GM21526 (cell line): ENCODE measurements at regions not wholly inside any gene's neighbourhood (a gene's known extent, or its start where the extent isn't known, plus 50 kb on each side); places are given as distances from the start of the nearest gene placed in this dataset.

ENCODE experiments used
- ATAC-seq: cut with Tn5 transposase; IDR thresholded peaks from one replicate; pipeline ENCODE4 v1.9.1; 2021; ENCODE audit warnings: moderate library complexity; ENCODE audit not compliant: unreplicated experiment, low FRiP score

DNA sequence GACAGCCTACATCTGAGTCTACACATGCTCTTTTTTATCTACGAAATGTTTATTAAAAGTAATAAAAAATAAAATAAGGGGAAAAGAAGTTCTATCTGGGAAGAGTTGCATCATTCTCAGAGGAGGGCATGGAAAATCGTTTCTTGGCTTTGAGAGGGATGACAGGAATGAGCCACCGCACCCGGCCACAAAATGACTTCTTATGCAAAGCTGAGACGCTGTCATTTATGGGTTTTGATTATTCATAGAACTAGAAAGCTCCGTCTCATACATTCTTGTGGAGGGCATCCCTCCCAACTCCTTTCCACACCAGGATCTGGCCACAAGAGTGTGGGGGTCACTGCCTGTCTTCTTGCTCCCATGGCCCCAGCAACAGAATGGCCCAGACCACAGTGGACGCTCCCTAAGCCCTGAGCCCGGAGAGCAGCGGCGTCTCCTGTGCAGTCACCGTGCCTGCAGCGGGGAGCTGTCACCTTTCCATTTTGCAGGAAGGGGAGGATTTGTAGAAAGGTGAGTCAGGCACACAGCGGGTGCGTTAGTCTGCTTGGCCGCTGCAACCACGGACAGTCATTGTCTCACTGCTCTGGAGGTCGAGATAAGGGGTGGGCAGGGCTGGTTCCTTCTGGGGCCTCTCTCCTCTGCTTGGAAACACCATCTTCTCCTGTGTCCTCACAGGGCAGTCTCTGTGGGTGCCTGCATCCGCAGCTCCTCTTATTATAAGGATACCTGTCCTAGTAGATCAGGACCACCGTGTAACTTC is 1388.7 kb downstream of the BRD1 start:
- ATAC-seq = no peak

DNA sequence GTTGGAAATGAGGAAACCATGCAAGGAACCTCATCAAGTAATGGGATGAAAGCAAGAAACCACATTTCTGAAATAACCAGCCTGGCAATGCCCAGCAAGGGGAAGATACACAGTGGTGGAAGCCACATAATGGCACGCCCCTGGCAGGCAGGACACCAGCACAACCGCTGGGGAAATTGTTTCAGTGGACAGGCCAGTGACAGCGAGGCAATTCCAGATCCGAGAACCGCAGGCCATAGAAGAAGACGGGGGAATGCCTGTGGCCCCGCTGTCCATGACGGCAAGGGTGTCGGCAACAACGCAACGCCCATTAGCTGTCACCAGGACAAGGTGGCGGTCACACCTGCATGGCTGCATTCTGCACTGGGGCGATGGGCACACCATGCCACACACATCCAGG is 1389.6 kb downstream of the BRD1 start:
- no peak for ATAC-seq

DNA sequence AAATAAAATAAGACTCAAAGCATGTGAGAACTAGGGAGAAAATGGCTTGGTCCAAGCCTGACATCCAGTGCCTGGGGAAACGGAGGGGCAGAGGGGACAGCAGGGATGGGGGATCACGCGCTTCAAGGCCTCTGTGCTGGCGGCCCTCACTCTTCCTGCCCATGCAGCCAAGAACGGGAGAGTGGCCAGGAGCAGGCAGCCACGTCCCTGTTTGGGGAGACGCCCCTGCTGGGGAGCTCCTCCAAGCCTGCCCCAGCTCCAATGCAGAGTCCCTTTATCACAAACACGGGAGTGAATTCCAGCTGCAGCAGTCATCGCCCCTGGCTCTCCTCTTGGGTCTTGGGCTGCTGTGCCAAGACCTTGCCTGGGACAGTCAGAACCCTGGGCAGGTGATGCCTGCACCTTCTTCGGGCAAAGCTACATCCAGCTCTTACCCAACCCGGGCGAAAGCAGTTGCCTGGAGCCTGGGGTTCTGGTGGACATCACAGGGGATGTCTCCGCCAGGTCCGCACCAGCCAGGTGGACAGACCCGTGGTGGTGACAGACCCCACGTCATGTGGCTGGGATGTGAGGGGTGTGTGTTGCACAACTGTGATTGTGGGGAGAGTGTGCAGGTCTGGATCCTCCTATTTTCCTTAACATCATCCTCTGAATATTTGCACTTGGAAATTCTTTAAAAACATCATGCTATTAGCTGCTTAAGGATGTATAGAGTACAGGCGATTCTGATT is 1391.3 kb downstream of the BRD1 start:
- ATAC-seq = no peak

DNA sequence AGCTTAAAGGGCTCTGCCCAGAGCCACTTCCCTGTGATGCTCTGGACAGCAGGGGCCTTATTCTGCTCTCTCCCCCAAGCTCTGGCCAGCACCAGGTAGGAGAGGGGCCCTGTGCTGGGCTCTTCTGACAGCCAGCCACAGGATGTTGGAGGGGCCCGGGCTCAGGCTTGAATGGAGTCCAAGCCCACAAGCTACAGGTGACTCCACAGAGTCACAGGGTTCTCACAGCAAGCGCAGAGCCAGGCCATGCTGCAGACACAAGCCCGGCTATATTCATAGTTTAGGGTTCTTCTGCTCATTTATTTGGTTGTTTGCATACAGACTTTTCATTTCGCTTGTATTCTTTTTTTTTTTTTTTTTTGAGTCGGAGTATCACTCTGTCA is 1392.8 kb downstream of the BRD1 start:
- ATAC-seq = no peak

DNA sequence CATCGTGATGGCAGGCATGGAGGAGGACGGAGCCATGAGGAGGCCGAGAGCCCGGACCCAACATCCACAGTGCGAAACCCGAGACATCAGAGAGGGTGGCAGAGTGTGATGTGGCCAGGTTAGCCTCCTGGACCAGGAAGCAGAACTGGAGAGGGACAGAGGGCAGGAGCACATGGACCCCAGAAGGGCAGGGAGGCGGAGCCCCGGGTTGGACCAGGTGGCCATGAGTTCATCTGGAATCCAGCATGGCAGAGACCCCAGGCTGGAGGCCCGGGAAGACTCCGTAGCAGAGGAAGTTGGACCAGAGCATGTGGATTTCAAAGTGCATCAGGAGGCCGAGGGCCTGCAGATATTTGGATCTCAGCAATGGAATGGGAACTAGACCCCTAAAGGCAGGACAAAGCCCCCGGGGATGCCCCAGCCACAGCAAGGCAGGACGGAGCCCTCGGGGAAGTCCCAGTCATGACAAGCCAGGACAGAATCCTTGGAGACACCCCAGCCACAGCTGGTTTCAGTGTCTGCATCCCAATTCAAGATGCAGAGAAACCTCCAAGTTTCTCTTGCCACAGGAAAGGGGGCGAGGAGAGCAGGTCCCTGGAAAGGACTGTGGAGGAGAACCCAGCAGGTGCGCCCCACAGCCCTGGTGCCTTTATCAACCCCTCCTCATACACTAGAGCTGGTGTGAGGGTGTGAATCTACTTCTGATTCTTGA is 1393.4 kb downstream of the BRD1 start:
- no peak for ATAC-seq

DNA sequence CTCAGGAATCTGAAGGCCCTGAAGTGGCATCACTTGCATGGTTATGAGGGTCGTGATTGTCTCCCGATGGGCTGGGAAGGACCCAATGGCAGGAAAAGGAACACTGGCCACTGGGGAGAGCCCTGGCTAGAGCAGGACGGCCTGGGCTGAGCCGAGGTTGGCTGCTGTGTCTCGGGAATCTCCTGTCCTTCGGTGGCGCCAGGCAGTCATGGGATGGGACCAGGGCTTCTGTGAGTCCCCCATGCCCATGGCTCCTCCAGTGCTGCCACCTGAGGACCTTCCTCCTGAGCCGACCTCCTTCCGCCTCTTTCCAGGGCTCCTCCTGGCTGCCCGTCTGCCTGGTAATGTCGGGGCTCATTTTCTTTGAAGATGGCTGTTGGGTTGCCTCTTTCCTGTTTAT is 1394.0 kb downstream of the BRD1 start:
- ATAC-seq = no peak

DNA sequence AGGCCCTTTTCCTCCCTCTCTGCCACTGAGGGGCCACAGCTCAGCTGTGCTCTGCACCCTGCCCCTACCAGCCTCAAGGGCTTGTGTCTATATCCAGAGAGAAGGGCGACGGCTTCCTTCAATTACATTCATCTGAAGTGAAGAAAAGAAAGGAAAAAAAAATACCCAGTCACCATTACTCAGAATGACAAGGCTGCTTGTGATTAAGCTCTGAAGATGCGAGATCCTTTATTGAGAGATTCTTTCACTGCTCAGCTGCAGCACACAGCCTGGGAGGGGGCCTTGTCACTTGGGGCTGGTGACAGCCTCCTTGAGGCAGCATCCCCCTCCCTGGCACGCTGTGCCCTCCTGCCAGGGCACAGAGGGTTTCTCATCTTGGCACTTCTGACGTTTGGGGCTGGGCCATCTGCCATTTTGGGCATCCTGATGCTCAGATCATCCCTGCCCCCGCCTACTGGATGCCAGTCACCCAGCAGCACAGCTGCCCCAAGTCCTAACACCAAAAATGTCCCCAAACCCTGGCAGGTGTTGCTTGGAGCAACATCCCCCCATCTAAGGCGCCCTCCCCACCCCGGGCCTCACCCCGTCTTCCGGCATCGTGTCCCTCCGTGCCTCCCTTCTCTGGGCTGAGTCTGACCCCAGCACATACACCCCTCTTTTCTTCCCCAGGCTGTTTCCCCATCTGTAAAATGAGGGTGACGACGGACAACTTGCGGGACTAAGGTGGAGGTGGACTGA is 1394.7 kb downstream of the BRD1 start:
- no peak for ATAC-seq

DNA sequence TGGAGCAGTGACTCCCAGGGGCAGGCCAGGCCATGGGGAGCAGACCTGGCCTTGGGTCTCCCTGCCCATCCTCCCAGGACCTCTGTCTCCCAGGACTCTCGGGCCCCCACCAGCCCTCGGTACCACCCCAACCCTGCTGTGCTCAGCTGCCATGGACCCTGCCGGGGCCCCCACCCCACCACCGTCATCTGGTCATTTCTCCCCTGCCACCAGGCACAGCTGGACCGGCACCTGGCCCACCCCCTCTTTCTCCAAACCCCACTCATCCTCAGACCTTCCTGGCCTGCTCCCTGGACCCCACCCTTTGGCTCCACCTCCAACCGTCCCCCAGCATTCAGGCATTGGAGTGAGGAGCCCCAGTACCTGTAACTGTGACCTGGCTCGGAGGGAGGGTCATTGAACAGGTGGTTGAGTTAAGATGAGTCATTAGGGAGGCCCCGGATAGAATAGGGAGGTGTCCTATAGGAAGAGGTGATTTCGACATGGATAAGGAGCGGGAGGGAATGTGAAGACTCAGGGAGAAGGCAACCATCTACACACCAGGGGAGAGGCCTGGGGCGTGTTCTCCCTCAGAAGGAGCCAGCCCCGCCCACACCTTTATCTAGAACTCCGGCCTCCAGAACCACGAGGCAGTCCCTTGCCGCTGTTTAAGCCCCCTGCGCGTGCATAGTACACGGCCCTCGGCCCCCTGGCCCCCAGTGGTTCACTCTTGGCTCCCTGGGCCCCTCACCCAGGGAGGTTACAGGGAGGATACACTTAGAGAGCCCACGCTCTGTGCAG is 1395.9 kb downstream of the BRD1 start:
- no peak for ATAC-seq

DNA sequence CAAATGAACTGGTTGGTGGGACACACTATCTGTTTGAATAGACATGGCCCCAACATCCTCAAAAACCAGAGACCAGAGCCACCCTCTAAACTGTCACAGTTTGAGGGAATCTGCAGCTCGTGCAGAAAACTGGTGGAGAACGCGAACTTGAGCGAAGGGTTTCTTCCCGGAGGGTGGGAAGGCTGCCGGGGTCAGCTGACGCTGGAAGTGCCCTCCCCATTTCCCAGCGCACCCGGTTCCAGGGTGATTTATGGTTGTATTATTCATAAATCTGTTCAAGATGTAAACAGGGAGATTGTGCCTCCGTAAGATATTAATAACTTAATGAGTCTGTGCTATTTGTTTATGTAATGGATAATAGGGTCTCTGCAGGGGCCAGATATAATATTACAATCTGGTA is 1396.7 kb downstream of the BRD1 start:
- ATAC-seq = no peak

DNA sequence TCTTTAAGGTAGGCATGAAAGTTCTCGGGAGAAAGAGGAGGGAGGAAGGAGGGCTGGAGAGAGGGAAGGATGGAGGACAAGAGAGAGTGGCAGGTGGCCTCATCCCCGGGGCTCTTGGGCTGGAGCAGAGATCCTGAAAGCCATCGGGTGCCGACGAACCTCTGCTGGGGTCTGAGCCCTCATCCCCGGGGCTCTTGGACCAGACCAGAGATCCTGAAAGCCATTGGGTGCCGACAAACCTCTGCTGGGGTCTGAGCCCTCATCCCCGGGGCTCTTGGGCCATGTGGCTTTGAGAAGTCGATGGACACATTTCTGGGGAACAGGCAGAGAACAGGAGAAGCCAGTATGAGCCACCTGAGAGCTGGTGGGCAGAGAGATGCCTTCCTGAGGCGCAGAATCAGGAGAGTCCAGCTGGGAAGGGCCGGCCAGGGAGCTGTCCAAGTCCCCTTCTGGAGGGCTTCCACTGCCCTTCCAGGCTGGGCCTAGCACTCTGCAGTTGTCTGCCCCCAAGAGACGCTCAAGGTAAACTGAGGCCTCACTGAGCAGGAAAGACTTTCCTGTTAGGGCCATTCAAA is 1398.1 kb downstream of the BRD1 start:
- ATAC-seq = no peak

DNA sequence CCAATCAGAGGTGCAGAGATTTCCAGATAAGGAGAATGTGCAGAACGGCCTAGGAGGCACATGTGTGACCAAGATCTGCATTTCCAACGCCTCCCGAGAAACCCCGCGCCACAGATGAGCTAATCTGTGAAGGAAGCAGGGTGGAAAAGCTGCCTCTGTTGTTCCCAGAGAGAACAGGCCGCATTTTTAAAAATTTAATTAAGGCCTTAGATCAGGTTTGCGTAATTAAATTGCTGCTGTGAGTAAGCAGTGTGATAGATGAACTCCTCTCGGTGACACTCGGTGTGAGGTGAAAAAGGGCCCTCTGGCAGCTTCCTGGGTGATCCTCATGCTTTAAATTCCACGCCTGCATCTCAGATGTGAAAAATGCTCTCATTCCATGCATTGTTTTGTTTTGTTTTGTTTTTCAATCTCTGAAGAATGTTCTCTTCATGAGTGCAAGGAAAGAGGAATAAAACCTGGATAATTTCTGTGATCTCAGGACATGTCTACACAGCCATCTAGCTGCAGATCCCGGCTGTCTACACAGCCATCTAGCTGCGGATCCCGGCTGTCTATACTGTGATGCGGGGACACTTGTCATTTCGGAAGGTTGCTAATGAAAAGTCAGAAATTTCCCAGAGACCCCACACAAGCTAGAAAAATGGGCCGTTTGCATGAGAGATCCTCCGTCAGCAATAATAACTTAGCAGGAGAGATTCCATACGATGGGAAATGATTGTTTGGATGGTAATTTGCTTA is 1398.9 kb downstream of the BRD1 start:
- ATAC-seq = no peak

DNA sequence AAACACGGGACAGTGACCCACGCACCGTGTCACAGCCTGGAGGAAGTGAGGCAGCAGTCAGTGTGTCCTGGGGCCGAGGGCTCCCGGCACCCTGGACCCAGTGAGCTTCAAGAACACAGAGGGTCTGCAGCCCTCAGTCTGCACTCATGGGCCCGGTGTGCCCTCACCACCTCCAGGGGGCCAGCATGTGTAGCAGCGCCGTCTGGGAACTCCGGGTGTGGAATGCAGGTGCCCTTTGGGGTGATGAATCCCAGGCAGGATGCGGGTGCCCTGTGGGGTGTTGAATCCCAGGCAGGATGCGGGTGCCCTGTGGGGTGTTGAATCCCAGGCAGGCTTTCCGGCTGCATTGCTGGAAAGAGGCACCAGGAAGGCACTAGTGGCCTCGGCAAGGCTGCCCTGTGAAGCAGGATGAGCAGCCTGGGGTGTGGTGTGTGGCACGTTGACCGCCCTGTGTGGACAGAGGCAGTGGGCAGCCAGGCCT is 1399.9 kb downstream of the BRD1 start:
- ATAC-seq = no peak

DNA sequence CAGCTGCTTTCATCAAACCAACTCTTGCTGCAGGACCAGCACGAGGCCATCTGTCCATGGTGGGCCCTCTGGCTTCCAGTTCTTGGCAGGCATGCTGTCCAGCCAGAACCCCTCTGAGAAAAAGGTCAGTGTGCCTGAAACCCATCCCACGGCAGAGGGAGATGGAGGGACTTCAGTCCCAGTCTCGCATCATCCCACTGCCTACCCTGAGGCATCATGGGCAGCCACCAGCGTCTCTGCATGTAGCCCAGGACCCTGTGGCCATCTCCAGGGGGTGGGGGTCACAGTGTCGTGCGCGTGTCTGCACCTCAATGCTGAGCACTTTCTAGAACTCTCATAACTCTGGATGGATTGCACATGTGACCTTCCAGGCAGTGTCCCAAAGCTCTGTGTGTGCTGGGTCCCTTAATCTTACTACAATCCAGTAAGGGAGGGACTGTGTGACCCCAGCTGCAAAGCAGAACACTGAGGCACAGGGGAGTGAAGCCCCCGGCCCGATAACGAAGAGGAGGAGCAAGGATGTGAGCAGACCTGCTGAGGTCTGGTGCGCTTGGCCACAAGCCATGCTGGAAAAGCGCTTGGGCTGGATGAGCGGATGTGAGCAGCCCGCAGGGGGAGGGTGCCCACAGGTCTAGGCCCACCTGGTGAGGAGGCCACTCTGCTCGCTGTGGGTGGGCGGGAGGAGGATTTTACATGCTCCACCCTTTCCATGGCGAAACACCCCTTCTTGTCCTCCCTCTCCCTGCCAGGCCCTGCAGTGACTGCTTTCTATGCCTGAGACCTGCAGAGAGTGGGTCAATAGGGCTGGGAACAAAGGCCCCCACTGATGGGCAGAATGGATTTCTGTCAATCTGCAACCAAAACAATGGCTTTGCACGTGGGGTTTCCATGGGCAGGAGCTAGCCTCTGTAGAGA is 1401.0 kb downstream of the BRD1 start:
- ATAC-seq = no peak

DNA sequence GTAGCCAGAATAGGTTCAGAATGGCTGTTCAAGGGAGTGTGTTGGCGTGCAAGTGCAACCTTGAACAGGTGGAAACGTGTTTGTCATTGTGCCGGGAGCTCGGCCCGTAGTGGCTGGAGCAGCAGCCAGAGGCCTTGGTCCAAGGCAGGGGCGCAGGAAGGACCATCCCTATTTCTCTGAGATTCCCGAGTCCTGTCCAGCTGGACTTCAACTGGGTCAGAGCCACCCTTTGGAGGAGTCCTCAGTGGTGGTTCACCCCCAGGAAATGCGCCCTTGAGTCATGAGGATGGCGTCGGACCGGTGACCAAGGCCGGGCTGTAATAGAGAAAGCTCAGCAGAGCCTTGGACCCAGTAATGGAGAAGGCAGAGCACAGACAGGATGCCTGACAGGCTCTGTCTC is 1402.0 kb downstream of the BRD1 start:
- no peak for ATAC-seq

DNA sequence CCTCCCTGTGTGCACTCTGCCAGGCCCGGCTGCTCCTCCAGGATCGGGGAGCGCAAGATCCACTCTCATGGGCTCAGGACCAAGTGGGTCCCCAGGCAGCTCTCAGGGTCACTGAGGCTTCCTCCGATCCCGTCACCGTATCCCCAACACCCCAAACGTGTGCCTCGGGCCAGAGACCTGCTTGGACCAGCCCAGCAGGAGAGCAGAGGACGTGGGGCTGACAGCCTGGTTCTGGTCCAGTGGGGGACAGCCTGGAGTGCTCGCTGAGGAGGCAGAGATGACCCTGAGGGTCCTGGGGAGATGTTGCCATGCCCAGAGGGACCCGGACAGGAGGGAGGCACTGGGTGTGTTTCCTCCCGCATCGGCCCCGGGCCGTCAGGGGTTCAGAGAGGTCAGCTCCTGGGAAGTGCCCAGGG is 1402.6 kb downstream of the BRD1 start:
- no peak for ATAC-seq

DNA sequence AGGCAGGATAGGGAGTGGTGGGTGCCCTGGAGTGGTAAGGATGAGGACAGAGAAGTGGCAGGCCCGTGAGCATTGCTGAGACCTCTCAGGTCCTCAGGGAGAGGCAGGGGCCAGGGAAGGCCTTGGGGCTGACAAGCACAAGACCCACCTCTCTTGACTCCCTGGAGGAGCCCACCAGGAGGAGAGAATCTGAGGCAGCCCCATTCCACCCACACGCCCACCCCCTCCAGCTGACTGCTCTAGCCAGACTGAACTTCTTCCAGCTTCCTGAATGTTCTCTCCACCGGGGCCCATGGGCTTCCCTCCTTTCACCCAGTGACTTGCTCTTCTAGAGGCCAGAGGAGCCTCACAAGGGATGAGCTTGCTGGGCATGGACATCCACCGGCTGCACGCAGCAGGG is 1403.0 kb downstream of the BRD1 start:
- ATAC-seq = no peak

DNA sequence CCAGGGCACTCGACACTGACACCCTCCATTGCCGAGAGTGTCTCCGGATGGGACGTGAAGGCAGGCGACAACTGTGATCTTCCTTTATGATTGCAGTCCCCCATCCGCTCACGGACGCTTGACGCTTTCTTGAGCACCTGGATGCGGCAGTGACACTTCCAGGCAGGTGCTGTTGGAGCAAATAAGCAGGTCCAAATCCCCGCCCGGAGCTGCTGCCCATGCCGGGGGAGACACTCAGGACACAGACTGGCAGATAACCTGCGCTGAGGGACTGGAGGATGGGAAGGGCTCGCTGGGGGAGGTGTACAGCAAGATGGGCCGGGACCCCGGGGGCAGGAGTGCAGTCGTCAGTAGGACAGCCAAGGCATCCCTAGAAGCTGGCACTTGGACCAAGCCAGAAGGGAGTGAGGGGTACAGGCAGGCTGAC is 1403.5 kb downstream of the BRD1 start:
- no peak for ATAC-seq

DNA sequence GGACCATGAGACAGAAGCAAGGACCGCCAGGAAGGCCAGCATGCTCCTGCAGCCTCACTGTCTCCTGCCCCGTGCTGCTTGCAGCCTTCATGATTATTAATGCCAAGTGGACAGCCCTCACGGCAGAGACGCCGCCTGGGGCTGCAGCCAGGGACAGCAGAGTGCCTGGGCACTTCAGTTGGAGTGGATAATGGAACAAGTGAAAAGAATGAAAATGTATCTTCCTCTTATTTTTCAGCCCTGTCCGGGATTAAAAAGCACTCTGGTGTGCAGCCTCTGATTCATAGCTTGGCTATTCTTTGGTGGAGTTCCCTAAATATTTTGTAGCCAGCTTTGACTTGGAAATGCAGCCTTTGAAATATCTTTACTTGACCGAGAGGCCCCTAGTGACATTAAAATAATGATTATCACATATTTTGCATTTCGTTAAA is 1404.2 kb downstream of the BRD1 start:
- ATAC-seq = no peak
